Rectal smooth muscle tissue (tissue), 1 donor: ENCODE measurements at regions not wholly inside any gene's neighbourhood (a gene's known extent, or its start where the extent isn't known, plus 50 kb on each side); places are given as distances from the start of the nearest gene placed in this dataset.
"Not testable (repeated sequence)": the region's sequence is repeated elsewhere in the genome, so short reads cannot be mapped to it uniquely, and the experiment has no call there.

Source experiments
- H3K27ac ChIP-seq: one replicate; pipeline ENCODE4 v1.7.0; 2013; ENCODE audit warnings: low read depth, low read length, inconsistent platforms
- H3K27me3 ChIP-seq: one replicate; pipeline ENCODE4 v1.7.0; 2013; ENCODE audit warnings: low read length; ENCODE audit not compliant: control insufficient read depth, insufficient read depth
- H3K36me3 ChIP-seq: one replicate; pipeline ENCODE4 v1.7.0; 2013; ENCODE audit warnings: low read length; ENCODE audit not compliant: control insufficient read depth, insufficient read depth
- H3K4me1 ChIP-seq: one replicate; pipeline ENCODE4 v1.7.0; 2013; ENCODE audit warnings: low read length; ENCODE audit not compliant: control insufficient read depth, insufficient read depth
- H3K4me3 ChIP-seq: one replicate; pipeline ENCODE4 v1.7.0; 2013; ENCODE audit warnings: low read length
- H3K9ac ChIP-seq: one replicate; pipeline ENCODE4 v1.7.0; 2013; ENCODE audit warnings: low read length

DNA sequence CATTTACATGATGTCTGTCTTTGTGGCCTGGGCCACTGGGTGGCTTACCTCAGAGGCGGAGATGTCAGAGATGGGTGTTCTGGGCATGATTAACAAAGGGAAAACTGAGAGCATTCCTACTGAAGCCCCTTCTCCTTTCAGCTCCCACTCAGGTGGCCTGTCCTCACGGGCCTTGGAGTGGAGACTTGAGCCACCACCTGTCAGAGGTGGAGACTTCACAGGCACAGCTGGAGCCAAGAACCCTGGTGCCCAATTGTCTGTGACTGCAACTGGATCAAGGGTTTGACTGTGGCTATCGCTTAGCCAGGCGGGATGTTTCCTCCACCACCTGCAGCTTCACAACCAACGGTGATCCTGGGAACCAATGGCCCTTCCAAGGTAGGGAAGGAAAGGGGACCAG is 230.5 kb upstream of the NOTCH2NLA start:
- not testable (repeated sequence) for H3K27me3 ChIP-seq, H3K27ac ChIP-seq, H3K4me3 ChIP-seq, H3K9ac ChIP-seq, H3K4me1 ChIP-seq, H3K36me3 ChIP-seq

GRCh38 chr1:146448877-146449246 is 220.0 kb upstream of the NOTCH2NLA start:
- not testable (repeated sequence) for H3K36me3 ChIP-seq, H3K4me1 ChIP-seq

DNA sequence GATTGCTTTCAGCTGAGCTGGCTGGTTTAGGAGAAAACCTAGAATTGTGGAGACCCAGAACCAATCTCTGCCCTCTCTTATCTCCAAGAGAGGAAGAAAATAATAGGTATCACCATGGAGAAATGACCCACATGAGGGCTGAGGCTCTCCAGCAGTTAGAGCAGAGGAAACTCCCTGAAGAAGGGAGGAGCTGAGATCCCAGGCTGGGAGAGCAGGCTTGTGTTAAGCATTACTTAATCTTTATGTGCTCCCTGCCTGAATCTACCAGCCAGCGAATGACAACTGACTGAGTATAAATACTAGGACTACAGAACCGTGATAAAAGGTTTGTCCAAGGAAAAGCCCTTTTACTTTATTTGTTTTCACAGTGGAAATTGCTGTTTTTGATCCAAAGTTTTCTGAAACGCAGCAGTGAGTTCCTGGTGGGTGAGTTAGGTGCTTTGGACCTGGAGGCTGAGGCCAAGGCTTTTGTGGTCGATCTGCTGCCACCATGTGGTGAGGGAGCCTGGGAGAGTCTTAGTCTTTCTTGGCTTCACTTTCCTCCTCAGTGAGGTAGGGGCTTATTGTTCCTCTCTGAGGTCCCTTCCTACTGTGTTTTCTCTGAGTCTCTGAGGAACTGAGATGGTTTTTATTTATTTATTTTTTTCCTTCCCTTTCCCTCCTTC is 219.5 kb upstream of the NOTCH2NLA start:
- not testable (repeated sequence) for H3K27me3 ChIP-seq, H3K4me3 ChIP-seq, H3K36me3 ChIP-seq, H3K4me1 ChIP-seq, H3K27ac ChIP-seq, H3K9ac ChIP-seq

More at GRCh38 chr1:146448877-146449246, 220.0 kb upstream of the NOTCH2NLA start:
- H3K27me3 ChIP-seq, H3K9ac ChIP-seq, H3K4me3 ChIP-seq, H3K27ac ChIP-seq: not testable (repeated sequence)

DNA sequence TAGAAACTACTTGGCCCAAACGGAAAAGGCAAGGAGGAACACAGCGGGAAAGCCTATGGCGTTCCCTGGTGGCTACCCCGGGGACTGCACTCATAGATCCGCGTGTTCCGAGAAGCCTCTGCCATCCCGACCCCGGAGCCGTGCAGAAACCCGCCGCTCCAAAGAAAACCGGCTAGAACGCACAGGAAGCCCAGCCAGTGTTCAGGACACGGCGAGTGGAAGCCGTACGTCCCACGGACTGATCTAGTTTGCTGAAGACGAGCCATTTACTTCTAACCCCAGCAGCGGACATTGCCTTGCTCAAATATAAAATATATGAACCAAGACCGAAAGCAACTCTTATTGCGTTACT is 215.0 kb upstream of the NOTCH2NLA start:
- not testable (repeated sequence) for H3K9ac ChIP-seq, H3K36me3 ChIP-seq, H3K4me1 ChIP-seq, H3K27me3 ChIP-seq, H3K27ac ChIP-seq
- H3K4me3 ChIP-seq, result peak overlapping the region; percentile 60

DNA sequence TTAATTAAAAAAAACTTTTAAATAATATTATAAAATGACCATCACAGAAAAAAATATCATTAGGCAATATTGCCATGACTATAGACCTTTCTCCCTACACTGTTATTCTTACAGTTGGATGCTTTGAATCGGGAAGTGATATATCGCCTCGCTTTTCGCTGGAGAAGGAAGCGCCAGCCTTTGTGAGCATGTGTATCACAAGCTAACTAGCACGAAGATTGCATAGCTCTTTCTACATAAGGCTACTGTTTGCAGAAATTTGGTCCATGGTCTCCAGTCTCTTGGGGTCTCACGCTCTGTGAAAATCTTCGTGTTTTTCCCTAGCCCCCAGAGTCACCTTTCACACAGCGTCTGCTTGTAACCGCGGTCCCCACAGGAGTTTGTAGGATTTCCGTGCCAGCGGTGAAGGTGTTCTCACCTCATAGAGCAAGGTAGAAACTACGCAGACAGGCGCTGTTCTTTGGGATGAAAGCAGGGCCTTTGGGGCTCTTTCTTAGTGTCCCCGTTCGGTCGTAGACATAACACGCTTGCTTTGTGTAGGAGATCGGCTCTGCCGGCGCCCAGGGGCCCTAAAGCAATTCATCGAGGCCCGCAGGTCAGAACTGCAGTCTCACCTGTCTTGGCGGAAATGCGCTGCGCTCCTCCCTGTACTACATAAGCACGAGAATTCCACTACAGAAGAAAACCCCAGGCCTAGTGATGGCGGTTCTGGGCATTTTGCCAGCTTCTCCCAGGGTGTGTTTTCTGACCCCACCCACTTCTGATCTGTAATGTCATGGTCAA is 214.5 kb upstream of the NOTCH2NLA start:
- not testable (repeated sequence) for H3K4me1 ChIP-seq, H3K9ac ChIP-seq, H3K4me3 ChIP-seq, H3K27me3 ChIP-seq, H3K36me3 ChIP-seq, H3K27ac ChIP-seq

DNA sequence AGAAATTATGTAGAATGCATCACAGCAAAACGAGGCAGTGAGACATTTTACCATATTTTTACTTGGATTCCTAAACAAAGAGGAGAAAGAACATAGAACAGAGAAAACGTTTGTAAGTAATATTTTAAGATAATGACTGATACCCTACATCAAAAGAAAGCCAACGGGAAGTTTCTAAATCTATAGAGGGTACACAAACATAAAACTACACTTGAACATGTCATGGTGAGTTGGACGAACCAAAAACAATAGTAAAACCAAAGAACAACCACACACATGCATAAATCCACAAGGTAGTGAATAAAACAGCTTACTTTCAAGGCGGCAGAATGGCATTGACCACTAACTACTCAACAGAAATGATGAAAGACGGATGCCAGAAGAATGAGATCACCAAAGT is 209.7 kb upstream of the NOTCH2NLA start:
- H3K9ac ChIP-seq, H3K27ac ChIP-seq, H3K4me1 ChIP-seq, H3K4me3 ChIP-seq, H3K36me3 ChIP-seq, H3K27me3 ChIP-seq: not testable (repeated sequence)

- not testable (repeated sequence) for H3K4me1 ChIP-seq, H3K36me3 ChIP-seq, H3K27me3 ChIP-seq, H3K9ac ChIP-seq, H3K27ac ChIP-seq, H3K4me3 ChIP-seq
These were observed 187.8 kb upstream of the NOTCH2NLA start for GRCh38 chr1:146416642-146417041.

DNA sequence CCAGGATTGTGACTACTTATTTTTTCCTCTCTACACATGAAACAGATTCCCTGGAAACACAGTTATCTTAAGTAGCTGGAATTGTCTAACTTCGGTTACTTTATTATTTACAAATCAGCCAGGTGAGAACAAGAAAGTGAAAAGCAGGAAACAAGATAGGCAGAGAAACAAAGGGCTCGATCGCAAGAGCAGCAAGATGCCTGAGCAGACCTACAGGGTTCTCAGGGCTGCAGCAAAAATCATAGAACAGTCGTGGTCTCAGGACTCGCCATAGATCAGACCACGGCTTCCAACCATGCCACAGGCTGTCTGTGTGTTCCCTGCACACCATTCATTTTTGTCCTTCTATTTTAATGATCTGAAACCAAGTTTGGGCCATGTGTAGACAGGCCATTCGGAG is 186.2 kb upstream of the NOTCH2NLA start:
- H3K9ac ChIP-seq, H3K27ac ChIP-seq, H3K4me1 ChIP-seq, H3K27me3 ChIP-seq, H3K36me3 ChIP-seq, H3K4me3 ChIP-seq: not testable (repeated sequence)

- not testable (repeated sequence) for H3K36me3 ChIP-seq, H3K9ac ChIP-seq, H3K27ac ChIP-seq, H3K4me3 ChIP-seq, H3K27me3 ChIP-seq, H3K4me1 ChIP-seq
These were observed 185.1 kb upstream of the NOTCH2NLA start for GRCh38 chr1:146413911-146414310.

GRCh38 chr1:146411923-146412322 is 183.1 kb upstream of the NOTCH2NLA start:
- H3K4me3 ChIP-seq, H3K27ac ChIP-seq, H3K4me1 ChIP-seq, H3K27me3 ChIP-seq, H3K9ac ChIP-seq, H3K36me3 ChIP-seq: not testable (repeated sequence)

DNA sequence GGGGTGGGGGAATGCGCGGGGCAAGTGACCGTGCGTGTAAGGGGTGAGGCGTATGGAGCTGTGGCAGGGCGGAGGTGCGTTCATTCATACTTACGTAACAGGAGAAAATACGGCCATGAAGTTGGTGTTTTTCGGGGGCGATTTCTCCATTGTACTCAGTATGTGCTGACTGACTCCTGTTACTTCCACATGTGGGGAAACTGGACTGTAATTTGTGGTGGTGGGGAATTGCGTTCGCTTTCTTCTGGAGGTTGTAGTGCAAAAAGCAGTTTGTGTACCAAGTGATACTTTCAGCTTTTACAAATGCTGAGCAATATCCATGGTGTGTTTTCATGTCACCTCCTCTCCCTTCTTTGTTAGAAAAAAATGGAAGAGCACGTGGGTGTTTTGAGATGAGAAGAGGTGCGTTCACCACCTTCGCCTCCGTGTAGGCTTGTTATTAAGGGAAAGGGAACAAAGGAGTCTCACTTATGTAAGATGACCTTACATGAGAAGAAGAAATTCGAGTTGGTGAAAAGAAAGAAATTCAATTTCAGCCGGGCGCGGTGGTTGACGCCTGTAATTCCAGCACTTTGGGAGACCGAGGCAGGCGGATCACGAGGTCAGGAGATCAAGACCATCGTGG is 181.1 kb upstream of the NOTCH2NLA start:
- H3K4me3 ChIP-seq, H3K27me3 ChIP-seq, H3K4me1 ChIP-seq, H3K9ac ChIP-seq, H3K36me3 ChIP-seq: not testable (repeated sequence)
- H3K27ac ChIP-seq, result peak overlapping the region; percentile 78

DNA sequence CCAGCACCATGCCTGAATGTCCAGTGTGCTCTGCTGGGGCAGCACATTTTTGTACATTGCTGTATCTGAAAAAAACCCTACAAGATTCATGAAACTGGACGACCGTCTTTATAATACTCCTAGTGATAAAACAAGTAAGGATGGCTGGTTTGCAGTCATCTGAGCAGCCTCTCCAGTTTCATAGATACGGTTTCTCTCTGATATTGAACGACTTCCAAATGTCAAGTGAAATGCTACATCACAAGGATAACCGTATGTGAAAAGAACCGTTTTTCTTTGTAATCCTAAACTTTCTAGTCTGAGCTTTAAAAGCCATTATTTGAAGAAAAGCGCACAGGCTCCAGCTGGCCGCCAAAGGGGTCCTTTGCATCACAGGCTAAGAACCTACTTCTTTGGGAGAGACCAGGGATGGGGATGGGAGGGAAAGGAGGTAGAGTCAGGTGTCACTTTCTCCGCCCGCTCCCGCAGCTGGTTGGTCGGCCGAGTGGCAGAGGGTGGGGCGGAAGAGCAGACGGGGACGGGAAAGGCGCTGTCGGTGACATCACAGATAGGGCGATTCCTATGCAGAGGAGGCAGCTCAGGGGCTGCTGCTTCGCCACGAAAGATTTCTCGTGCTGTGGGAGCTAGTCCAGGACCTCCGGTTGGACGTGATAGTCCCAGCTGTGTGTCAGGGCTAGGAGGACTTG is 180.4 kb upstream of the NOTCH2NLA start:
- not testable (repeated sequence) for H3K27me3 ChIP-seq, H3K4me3 ChIP-seq, H3K27ac ChIP-seq

More for the DNA sequence above, 180.4 kb upstream of the NOTCH2NLA start:
- not testable (repeated sequence) for H3K4me1 ChIP-seq, H3K9ac ChIP-seq, H3K36me3 ChIP-seq
